HG03039 (cell line): ENCODE measurements at regions not wholly inside any gene's neighbourhood (a gene's known extent, or its start where the extent isn't known, plus 50 kb on each side); places are given as distances from the start of the nearest gene placed in this dataset.

Source experiments
- ATAC-seq: cut with Tn5 transposase; IDR thresholded peaks from one replicate; pipeline ENCODE4 v1.9.1; 2021; ENCODE audit warnings: mild to moderate bottlenecking, moderate library complexity; ENCODE audit not compliant: unreplicated experiment

DNA sequence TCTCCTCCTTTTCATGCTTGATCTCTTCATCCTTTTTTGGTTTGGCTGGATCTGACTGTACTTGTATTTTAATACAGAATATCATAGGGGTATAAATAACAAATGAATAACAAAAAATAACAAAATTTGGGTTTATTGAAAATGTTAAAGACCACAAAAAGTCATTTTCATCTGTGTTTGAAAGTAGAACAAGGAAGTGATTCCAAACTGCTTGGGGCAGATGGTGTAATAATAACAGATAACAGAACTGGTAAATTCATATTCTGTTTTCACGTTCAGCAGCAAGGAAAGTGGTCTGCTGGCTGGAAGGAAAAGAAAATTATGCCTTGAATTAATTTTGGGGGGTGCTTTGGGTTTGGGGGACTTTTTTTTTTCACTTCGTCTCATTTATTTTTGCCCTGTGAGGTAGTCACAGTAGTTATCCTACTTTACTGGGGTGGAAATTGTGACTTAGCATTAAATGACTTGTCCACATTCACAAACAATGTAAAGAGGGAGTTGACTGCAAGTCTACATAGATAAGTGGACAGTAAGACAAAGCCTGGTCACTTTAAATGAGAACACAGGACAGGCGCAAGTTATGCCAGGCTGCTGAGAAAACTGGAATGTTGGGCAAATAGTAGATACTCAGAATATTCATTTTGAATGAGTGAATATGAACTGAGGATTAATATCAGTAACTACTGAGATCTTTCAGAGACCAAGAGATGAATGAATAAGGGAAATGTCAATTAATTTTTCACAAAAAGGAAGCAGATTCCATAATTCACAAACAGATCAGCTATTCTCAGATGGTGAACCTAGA, 193.9 kb upstream of the CITED2 start:
- no peak for ATAC-seq

DNA sequence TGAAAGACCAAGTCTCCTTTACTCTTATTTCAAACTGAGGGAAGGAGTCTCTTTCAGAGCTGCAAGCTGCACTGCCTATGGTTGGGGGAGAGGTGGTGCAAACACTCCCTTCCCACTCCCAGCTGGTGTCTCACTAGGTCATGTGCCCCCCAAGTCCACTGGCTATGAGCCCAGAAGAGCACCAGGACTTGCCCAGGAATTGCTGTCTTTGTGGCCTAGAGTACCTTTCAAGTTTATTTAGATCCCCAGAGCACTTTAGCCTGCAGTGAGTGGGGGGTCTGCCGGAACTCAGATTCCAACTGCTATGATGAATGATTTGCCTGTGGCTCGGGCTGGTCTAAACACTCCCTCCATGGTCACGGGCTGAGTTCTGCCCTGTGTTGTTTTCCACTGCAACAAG, 192.6 kb upstream of the CITED2 start:
- no peak for ATAC-seq

DNA sequence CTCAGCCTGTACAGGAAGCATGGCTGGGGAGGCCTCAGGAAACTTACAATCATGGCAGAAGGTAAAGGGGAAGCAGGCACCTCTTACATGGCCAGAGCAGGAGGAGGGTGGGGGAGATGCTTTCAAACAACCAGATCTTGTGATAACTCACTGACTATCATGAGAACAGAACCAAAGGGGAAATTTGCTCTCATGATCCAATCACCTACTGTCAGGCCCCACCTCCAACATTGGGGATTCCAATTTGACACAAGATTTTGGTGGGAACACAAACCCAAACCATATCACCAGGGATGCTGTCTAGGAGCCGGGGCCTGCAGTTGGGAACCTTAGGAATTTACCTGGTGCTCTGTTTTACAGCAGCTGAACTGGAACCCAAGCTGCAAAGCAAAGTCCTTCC, 191.1 kb upstream of the CITED2 start:
- no peak for ATAC-seq

DNA sequence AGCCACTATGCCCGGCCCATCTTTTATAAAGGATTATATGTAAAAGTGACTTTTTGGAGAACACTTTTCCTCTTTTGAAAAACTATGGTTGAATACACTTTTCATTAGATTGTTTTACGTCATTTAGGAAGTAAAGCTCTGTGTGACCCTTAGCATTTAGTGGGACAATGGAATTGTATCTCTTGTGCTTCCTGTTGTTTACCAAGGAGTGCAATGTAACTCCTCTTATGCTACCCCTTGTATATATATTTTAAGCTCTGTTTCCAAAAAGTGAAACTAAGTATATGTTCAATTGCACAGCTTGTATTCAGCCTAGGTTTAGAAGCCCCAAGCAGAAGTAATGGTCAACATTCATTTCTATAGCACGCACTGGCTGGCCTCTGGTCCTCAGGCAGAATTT, 183.1 kb upstream of the CITED2 start:
- ATAC-seq = no peak

DNA sequence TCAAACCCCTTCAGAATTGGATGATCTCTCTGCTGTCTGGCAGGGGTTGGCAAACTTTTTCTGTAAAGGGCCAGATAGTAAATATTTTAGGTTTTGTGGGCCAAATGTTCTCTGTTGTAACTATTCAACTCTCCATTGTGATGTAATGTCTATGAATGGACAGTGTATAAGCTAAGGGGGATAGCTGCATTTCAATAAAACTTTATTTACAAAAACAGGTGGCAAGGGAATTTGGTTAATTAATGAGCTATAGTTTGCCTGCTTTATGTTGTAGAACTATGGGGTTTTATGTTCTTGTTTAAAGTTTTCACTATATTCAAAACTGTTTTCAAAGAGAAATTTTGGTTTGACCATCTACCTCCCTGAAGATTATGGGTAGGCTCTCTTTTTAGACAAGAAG, 182.1 kb upstream of the CITED2 start:
- no peak for ATAC-seq

DNA sequence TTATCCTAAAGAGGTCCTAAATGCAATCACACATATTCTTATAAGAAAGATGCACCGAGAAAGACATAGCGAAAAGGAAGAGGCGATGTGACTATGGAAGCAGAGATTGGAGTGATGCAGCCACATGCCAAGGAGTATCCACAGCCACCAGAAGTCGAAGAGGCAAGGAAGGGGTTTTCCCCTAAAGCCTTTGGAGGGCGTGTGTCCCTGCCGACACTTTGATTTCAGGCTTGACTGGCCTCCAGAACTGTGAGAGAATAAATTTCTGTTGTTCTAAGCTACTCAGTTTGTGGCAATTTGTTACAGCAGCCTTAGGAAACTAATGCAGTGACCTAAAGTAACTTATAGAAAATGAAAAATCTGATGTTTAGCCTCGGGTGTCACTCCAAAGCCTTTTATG, 179.5 kb upstream of the CITED2 start:
- ATAC-seq = no peak

DNA sequence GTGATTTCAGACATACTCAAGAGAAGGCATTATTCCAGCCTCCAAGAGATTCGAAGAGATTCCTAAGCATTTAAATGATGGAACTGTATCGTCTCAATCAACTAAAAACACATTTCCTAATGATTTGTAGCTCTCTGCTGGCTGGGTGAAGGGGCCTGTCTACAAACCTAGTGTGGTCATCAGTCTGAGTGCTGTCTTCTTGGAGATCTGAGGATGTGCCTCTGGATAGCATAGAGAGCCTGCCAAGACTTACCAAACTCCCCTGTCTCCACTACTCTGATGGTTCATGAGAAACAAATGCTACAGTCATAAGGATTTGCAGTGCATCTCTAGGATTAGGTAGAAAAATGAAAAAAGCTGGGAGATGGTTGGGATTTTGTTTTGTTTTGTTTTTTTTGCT, 176.9 kb upstream of the CITED2 start:
- ATAC-seq = no peak

DNA sequence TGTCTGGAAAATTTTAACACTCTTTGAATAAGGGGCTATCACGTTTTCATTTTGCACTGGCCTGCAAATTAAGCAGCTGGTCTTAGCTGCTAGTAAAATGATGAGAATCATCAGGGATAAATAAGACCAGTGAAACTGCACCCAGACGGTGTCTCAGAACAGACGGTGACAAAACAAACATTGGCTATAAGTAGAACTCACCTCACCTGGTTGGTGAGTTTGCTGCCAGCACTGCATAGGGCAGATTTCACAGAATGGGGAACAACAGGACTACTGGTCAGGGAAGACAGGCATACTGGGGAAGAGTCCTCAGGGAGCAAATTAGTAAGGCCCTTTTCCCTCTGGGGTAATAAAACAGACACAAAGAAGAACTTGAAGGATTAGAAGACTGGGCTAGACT, 175.9 kb upstream of the CITED2 start:
- ATAC-seq = no peak

DNA sequence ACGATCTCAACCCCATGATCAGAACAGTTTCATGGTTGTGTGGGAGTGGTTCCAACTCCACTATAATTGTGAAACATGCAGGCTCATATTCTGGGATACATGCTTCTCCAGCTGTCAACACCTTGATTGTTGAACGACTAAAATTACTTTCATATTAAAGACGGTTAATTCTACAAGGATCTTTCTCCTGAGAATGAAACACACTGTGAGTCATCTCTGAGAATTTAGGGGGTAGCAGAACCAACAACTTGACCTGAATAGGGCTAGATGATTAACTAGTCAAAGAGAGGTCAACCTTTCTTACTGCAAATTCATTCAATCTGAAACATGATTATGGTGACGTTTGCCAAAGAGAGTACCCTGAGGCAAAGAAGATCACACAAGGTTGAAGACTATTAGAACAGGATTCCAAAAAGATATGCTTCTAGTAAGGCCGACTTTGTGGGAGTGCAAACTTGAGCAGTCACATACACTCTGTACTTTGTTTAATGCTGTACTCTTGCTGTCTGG, 175.2 kb upstream of the CITED2 start:
- ATAC-seq = no peak

DNA sequence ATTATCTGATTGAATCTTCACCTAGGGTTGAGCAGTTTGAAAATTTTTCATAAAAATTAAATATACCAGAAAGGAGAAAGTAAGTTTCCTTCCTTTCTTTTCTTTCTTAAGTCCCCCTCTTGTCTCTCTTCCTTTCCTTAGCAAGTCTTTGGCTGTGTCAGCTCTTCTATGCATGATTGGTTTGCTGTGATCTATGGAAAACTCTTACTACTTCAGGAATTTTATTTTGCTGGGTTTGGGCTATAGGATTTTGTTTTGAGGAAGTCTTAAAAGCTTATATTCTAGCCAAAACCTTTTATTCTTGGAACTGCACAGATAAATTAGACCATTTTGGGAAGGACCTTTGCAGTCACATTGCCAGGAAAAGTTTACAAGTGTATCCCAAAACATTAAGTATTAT, 173.4 kb upstream of the CITED2 start:
- ATAC-seq = no peak

DNA sequence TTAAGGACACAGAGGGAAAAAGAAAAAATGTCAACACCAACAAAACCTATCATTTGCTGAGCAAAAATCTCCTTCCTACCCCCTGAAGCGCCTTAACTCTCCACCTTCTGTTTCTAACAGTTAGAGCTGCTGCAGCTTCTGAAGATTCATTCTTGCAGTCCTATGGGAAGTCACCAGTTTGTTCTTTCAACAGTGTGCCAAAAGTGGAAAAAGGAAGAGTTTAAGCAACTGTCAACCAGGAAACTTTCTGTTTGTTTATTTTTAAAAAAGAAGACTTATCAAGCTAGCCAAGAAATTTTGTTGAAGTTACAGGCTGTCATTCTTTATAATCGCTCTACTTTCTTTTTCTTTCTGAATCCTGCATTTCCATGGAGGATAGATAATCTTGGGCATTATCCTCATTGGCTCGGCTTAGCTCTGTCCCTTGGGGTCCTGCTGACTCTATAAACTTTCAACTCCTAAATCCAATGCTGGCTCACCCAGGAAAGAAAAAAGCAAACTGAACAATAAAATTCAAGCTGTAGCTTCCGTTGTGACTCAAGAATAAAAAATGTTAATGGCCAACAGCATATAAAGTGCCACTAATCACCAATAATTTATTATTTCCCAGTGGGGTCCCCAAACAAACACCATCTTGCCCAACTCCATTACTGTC, 172.8 kb upstream of the CITED2 start:
- ATAC-seq = no peak

DNA sequence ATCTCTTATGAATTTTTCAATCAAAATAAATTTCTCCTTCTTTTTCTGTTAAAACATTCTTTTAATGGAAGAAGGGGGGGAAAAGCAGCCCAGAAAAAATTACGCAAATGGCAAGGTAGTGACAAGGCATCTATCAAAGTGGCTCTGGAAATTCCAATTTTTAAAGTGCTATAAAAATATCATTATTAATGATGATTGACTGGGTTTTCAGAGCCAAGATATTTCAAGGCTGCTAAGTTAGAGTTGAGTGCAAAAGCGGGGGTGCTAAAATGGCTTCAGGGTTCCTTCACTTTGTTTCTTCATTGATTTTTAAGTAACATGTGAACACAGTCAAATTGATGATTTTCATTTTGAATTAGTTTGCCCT, 171.6 kb upstream of the CITED2 start:
- ATAC-seq = no peak

DNA sequence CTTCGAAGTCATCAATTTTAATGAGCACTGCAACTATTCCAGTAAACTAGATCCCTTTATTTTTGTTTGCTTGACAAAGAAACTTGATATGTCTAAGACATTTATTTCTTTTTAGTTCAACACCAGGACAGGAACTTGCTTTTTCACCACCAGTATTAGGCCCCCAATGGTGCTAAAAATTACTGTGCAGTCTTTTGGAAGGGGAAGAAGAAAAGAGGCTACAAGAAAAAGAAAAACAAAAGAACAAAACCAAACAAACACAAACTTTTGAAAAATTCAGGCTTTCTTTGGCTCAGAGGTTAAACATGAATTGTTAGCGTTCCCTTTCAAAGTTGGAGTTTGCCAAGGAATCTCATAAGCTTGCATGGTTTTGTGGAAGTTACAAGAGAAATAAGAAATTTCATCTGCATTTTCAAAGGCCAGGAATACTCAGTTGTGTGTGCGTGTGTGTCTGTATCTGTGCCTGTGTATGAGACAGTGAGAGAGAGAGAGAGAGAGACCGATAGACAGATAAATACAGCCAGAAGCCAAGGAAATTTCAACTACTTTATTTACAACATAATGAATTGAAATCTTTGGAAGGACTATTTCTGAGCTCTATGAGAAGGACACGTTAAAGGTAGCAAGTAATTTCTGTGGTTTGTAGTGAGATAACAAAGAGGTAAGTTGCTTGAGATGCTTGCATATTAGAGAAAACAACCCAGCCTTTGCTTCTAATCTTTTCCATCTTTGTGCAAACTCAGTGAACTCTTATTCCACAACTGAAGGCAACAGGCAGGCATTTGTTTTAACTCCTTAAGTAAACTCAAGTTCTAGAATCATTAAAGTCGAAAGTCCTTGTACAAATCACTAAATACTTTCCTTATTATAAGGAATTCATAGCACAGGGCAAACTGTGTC, 171.0 kb upstream of the CITED2 start:
- ATAC-seq = no peak

DNA sequence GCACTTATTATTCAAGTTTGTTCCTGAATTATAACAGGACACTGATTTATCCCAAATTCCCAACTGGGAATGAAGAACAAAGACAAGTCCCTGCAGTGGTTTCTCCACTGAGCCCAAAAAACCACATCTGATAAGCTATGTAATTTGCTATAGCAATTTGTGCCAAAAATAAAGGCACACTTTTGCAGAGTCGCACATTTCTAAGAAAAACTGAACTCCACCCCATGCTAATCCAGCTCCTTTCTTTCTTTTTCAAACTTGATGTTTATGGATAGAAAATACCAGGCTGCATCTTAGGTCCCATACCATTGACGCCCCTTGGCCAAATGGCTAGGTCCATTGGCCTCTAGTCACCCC, 170.2 kb upstream of the CITED2 start:
- ATAC-seq = no peak

DNA sequence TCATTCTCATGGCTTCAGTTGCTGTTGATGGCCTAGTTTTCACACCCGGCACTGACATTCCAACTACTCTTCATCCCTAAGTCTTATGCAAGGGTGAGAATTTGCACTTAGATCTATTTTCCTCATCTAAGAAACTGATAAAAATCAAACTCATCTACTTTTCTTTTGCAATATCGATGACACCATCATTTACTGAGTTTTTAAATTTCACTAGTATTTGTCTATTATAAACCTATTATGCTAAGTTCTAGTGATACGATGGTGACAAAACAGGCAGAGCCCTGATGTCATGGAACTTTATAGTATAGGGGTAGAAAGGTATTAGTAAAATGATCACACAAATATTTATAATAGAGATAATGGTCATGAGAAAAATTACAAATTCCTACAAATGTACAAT, 167.9 kb upstream of the CITED2 start:
- no peak for ATAC-seq

DNA sequence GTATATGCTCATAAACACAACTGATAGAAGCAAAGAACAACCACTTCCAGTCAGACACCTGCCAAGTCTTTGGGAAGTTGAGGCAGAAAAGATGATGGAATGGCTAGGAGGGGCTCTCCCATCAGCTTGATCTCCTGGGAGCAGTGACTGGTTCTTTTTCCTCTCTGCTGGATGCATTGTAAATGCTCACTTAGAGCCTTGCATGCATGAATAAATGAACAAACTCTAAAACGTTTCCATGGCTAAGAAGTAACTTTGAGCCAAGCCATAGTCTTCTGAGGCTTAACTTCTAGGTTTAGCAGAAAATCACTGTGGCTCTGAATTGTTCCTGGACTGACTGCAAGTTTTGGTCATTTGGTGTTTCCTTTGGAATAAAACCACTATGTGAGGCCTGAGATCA, 166.4 kb upstream of the CITED2 start:
- ATAC-seq = no peak

DNA sequence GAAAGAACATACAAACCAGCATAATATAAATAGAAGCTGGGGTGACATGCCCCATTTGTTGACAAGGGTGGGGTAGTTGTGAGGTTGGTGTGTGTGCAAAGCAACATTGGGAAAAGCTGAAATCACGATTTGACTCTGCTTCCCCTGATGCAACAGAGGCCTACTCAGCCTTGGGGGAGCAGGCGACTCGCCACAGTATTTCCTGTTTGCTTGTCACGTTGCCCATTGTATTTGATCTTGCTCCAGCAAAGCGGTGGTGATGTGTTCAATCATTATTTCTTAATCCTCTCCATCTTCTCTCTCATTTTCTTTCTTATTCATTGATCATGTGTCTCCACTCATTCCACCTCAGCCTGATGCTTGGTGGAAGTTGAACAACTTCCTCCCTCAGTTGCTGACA, 165.8 kb upstream of the CITED2 start:
- ATAC-seq = peak; percentile 67

DNA sequence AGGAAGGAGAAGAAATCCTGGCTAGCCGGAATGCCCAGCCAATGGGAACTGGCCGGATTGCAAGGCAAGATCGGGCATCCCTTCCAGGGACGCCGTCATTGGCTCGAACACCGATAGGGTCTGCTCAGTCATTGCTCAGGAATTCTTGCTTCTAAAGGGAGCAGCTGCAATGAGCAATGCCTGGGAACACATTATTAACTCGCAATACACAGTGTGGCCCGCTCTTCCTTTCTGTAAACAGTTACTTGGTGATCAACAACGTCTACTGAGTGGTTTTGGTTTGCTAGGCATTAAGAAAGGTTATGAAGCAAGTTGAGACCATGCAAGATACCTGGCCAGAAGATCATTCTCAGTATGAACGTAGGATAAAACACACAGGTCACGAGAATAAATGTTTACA, 165.4 kb upstream of the CITED2 start:
- ATAC-seq = peak; percentile 32

DNA sequence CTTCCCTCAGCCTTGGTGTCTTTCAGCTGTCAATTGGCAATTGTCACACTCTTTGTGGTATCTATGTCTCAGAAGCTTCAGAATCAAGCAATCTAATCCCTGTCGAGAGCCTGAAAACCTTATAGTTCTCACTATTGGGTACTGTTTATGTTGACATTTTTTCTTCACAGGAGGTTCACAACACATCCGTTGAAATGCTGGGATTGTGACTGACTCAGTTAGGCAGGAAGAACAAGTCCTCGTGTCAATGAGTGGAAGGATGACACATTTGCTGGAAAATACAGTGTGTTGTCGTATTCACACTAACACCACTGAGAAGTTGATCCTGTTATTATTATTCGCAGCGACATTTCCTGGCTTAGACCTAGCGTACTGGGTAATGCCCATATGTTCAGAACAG, 163.9 kb upstream of the CITED2 start:
- ATAC-seq = no peak

DNA sequence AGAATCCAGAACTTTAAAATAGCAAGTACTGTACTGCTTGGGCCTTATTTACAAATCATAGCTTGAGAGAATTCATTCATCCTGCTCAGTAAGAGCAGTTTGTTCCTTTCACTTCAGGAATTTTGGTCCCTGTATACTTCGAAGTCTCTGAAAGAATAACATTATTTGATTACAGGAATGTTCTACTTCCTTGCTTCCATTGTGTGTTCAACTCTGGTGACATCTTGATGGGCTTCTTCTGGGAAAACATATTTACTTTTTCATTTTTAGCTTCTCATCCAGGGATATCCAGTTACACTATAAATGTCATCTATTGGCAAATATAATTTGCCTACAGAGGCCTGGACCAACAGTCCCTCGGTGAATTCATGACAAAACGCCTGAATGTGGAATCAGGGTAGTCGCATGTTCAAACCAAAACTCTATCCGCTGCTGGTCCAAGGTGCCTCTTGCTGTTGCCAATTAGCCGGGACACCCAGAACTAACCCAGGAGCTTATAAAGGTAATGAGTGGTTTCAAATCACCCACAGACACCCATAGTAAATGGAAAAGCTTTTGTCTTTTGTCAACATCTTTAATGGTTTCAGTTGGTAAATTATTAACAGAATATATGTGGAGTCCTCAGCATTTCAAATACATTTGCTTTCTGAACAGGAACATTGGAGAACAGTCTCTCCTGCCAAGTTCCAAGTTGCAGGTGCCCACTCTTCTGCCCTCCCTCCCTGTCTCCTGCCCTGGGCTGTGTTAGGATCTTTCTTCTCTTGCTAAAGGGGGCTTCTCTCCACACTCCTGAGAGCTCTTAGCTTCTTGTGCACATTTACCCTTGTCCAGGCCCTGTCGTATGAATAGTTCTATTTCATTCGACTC, 162.5 kb upstream of the CITED2 start:
- no peak for ATAC-seq
